ENCODE measurements at regions not wholly inside any gene's neighbourhood (a gene's known extent, or its start where the extent isn't known, plus 50 kb on each side); places are given as distances from the start of the nearest gene placed in this dataset.

DNA sequence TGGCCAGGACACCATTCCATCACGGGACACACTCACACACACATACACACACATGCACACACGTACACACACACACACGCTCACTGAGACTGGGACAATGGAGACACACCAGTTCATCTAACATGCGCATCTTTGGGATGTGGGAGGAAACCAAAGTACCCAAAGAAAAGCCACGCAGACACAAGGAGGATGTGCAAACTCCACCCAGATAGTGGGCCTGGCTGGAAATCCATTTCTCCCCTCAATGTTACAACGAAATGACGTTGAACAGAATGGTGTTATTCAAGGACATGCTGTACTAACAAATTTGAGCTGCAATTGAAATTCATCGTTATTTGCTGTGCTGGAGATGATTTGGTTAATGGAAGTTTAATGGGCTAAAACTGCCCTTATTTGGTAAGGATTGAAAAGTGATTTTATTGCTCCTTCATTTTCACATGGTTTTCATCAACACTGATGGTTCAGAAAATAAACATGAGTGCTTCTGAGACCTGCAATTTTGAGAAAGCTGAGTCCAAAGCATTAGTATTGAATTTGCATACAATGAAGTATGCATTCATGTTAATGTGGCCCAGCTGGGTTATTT, 110.0 kb downstream of the KCNE4 start:
- TF ChIP-seq SMC3 (IDR thresholded peaks at IDR 0.05) = no peak
- no peak for TF ChIP-seq PHF8 (IDR thresholded peaks at IDR 0.05; ENCODE audit: borderline replicate concordance, low read depth)
- no peak for TF ChIP-seq KDM5A (IDR thresholded peaks at IDR 0.05)
- TF ChIP-seq, protein P1, sequence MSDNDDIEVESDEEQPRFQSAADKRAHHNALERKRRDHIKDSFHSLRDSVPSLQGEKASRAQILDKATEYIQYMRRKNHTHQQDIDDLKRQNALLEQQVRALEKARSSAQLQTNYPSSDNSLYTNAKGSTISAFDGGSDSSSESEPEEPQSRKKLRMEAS (IDR thresholded peaks at IDR 0.05) = no peak
- TF ChIP-seq, protein P2, sequence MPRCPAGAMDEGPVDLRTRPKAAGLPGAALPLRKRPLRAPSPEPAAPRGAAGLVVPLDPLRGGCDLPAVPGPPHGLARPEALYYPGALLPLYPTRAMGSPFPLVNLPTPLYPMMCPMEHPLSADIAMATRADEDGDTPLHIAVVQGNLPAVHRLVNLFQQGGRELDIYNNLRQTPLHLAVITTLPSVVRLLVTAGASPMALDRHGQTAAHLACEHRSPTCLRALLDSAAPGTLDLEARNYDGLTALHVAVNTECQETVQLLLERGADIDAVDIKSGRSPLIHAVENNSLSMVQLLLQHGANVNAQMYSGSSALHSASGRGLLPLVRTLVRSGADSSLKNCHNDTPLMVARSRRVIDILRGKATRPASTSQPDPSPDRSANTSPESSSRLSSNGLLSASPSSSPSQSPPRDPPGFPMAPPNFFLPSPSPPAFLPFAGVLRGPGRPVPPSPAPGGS (IDR thresholded peaks at IDR 0.05) = no peak
- no peak for TF ChIP-seq EP300 (IDR thresholded peaks at IDR 0.05)
- no peak for TF ChIP-seq GATA3 (IDR thresholded peaks at IDR 0.05; ENCODE audit: borderline replicate concordance)
- no peak for TF ChIP-seq POLR2A (IDR thresholded peaks at IDR 0.05; ENCODE audit: low read length)
- TF ChIP-seq, protein P3, sequence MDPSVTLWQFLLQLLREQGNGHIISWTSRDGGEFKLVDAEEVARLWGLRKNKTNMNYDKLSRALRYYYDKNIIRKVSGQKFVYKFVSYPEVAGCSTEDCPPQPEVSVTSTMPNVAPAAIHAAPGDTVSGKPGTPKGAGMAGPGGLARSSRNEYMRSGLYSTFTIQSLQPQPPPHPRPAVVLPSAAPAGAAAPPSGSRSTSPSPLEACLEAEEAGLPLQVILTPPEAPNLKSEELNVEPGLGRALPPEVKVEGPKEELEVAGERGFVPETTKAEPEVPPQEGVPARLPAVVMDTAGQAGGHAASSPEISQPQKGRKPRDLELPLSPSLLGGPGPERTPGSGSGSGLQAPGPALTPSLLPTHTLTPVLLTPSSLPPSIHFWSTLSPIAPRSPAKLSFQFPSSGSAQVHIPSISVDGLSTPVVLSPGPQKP (IDR thresholded peaks at IDR 0.05; ENCODE audit: low read depth, low read length) = no peak
- TF ChIP-seq, protein P4, sequence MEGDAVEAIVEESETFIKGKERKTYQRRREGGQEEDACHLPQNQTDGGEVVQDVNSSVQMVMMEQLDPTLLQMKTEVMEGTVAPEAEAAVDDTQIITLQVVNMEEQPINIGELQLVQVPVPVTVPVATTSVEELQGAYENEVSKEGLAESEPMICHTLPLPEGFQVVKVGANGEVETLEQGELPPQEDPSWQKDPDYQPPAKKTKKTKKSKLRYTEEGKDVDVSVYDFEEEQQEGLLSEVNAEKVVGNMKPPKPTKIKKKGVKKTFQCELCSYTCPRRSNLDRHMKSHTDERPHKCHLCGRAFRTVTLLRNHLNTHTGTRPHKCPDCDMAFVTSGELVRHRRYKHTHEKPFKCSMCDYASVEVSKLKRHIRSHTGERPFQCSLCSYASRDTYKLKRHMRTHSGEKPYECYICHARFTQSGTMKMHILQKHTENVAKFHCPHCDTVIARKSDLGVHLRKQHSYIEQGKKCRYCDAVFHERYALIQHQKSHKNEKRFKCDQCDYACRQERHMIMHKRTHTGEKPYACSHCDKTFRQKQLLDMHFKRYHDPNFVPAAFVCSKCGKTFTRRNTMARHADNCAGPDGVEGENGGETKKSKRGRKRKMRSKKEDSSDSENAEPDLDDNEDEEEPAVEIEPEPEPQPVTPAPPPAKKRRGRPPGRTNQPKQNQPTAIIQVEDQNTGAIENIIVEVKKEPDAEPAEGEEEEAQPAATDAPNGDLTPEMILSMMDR (IDR thresholded peaks at IDR 0.05) = no peak
- no peak for TF ChIP-seq HOXA7 (CRISPR knock-in tag; IDR thresholded peaks at IDR 0.05)
- TF ChIP-seq ZFP36 (IDR thresholded peaks at IDR 0.05; ENCODE audit: borderline replicate concordance, partially characterized antibody) = no peak

Measured in A549 (cell line).